HG03045 (cell line): ENCODE measurements at regions not wholly inside any gene's neighbourhood (a gene's known extent, or its start where the extent isn't known, plus 50 kb on each side); places are given as distances from the start of the nearest gene placed in this dataset.

Experiments
- ATAC-seq: cut with Tn5 transposase; IDR thresholded peaks from one replicate; pipeline ENCODE4 v1.9.1; 2021; ENCODE audit warnings: mild to moderate bottlenecking, moderate library complexity; ENCODE audit not compliant: unreplicated experiment

- ATAC-seq: no peak
These were observed 811.1 kb upstream of the SALL3 start for GRCh38 chr18:78168526-78168925.

- no peak for ATAC-seq
These were observed 810.3 kb upstream of the SALL3 start for GRCh38 chr18:78169174-78169864.

- no peak for ATAC-seq
These were observed 807.7 kb upstream of the SALL3 start for GRCh38 chr18:78171954-78172353.

- ATAC-seq: no peak
These were observed 804.9 kb upstream of the SALL3 start for GRCh38 chr18:78174737-78175136.

GRCh38 chr18:78178812-78179211 lies 800.8 kb upstream of the SALL3 start:
- ATAC-seq: no peak

GRCh38 chr18:78180741-78181140 lies 798.9 kb upstream of the SALL3 start:
- no peak for ATAC-seq

- ATAC-seq: no peak
These were observed 795.8 kb upstream of the SALL3 start for GRCh38 chr18:78183815-78184214.

- no peak for ATAC-seq
These were observed 788.3 kb upstream of the SALL3 start for GRCh38 chr18:78191276-78191675.

- no peak for ATAC-seq
These were observed 787.6 kb upstream of the SALL3 start for GRCh38 chr18:78192054-78192453.

GRCh38 chr18:78196280-78196679 lies 783.3 kb upstream of the SALL3 start:
- ATAC-seq: no peak

- ATAC-seq: no peak
These were observed 780.6 kb upstream of the SALL3 start for GRCh38 chr18:78199002-78199401.

GRCh38 chr18:78199611-78200010 lies 780.0 kb upstream of the SALL3 start:
- ATAC-seq: no peak

- no peak for ATAC-seq
These were observed 771.7 kb upstream of the SALL3 start for GRCh38 chr18:78207942-78208341.

GRCh38 chr18:78208461-78208860 lies 771.2 kb upstream of the SALL3 start:
- ATAC-seq: no peak

GRCh38 chr18:78213361-78213994 lies 766.1 kb upstream of the SALL3 start:
- ATAC-seq: no peak

- ATAC-seq: no peak
These were observed 758.1 kb upstream of the SALL3 start for GRCh38 chr18:78221496-78221895.

- ATAC-seq: no peak
These were observed 750.6 kb upstream of the SALL3 start for GRCh38 chr18:78228974-78229373.

GRCh38 chr18:78230911-78231310 lies 748.7 kb upstream of the SALL3 start:
- ATAC-seq: no peak

GRCh38 chr18:78232196-78232595 lies 747.4 kb upstream of the SALL3 start:
- ATAC-seq: no peak

GRCh38 chr18:78237864-78238263 lies 741.8 kb upstream of the SALL3 start:
- ATAC-seq: no peak

GRCh38 chr18:78238404-78239089 lies 741.1 kb upstream of the SALL3 start:
- ATAC-seq: no peak

- no peak for ATAC-seq
These were observed 740.5 kb upstream of the SALL3 start for GRCh38 chr18:78239090-78239457.
